ENCODE measurements at regions not wholly inside any gene's neighbourhood (a gene's known extent, or its start where the extent isn't known, plus 50 kb on each side); places are given as distances from the start of the nearest gene placed in this dataset.

DNA sequence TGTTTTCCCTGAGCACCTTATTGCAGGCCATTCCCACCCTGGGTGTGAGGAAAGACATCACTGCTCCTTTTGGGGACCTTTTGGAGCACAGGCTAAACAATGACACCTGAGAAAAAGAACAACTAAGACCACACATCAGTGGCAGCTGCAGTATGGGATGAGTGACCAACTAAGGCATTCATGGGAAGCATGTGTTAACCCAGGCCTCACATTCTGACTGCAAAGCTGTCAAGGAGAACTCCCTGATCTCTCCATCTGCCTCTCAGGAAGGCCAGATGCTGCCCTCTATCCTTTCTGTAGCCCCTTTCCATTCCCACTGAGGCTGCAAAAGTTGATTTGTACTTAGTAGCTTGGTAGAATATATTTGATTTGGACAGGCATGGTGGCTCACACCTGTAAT is 130.5 kb upstream of the FOXN2 start:
- no peak overlapping the region for H3K4me2 ChIP-seq
- no peak for TF ChIP-seq EZH2phosphoT487 (IDR thresholded peaks at IDR 0.05; ENCODE audit: low read depth, severe bottlenecking, unreplicated experiment)
- TF ChIP-seq EZH2 (IDR thresholded peaks at IDR 0.05; ENCODE audit: borderline replicate concordance) = no peak
- TF ChIP-seq, protein P1, sequence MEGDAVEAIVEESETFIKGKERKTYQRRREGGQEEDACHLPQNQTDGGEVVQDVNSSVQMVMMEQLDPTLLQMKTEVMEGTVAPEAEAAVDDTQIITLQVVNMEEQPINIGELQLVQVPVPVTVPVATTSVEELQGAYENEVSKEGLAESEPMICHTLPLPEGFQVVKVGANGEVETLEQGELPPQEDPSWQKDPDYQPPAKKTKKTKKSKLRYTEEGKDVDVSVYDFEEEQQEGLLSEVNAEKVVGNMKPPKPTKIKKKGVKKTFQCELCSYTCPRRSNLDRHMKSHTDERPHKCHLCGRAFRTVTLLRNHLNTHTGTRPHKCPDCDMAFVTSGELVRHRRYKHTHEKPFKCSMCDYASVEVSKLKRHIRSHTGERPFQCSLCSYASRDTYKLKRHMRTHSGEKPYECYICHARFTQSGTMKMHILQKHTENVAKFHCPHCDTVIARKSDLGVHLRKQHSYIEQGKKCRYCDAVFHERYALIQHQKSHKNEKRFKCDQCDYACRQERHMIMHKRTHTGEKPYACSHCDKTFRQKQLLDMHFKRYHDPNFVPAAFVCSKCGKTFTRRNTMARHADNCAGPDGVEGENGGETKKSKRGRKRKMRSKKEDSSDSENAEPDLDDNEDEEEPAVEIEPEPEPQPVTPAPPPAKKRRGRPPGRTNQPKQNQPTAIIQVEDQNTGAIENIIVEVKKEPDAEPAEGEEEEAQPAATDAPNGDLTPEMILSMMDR (IDR thresholded peaks at IDR 0.05; ENCODE audit: poor library complexity) = no peak
- no peak overlapping the region for H3K27ac ChIP-seq
- H3K36me3 ChIP-seq (replicated peaks; ENCODE audit: insufficient read depth, low read depth) = no peaks in the 10 kb centered on the region
- DNase-seq (ENCODE audit: low spot score) = no peak
- H3K4me3 ChIP-seq = no peak overlapping the region
- no peaks in the 10 kb centered on the region for H3K27me3 ChIP-seq
- H3K79me2 ChIP-seq = no peaks in the 10 kb centered on the region
- H2AFZ ChIP-seq = no peak overlapping the region
- no peaks in the 10 kb centered on the region for H3K9me3 ChIP-seq (ENCODE audit: low read depth)
- H4K20me1 ChIP-seq (ENCODE audit: insufficient read depth, poor library complexity, severe bottlenecking) = no peaks in the 10 kb centered on the region
- H3K9me2 ChIP-seq (replicated peaks; ENCODE audit: insufficient read depth) = no peaks in the 10 kb centered on the region
- H3K4me1 ChIP-seq (ENCODE audit: insufficient read depth) = no peaks in the 10 kb centered on the region

DNA sequence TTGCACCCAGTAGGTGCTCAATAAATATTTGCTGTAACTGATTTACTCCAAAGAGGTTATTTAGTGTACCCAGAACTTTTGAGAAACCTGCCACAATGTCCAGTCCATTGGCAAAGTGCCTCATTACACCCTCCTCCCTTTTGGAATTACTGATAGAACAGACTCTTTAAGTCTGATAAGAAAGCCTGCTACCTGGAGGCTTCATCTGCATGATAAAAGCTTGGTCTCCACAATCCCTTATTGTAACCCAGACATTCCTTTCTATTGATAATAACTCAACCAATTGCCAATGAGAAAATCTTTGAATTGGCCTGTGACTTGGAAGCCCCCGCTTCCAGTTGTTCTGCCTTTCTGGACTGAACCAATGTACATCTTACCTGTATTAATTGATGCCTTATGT is 127.0 kb upstream of the FOXN2 start:
- H3K79me2 ChIP-seq = no peaks in the 10 kb centered on the region
- no peaks in the 10 kb centered on the region for H3K36me3 ChIP-seq (replicated peaks; ENCODE audit: insufficient read depth, low read depth)
- H3K9me3 ChIP-seq (ENCODE audit: low read depth) = no peaks in the 10 kb centered on the region
- 88% methylated on average over 1 of the region's 1 CpG for WGBS (ENCODE audit: low lambda C conversion rate, missing lambda C conversion rate)
- H3K27me3 ChIP-seq = no peaks in the 10 kb centered on the region
- H3K4me3 ChIP-seq = no peak overlapping the region
- H3K4me1 ChIP-seq (ENCODE audit: insufficient read depth) = no peaks in the 10 kb centered on the region
- H3K9me2 ChIP-seq (replicated peaks; ENCODE audit: insufficient read depth) = no peaks in the 10 kb centered on the region
- H3K4me2 ChIP-seq = no peak overlapping the region
- H2AFZ ChIP-seq = no peak overlapping the region
- no peak for DNase-seq (ENCODE audit: low spot score)
- H4K20me1 ChIP-seq (ENCODE audit: insufficient read depth, poor library complexity, severe bottlenecking) = no peaks in the 10 kb centered on the region
- no peak overlapping the region for H3K27ac ChIP-seq
- TF ChIP-seq, protein P1 (IDR thresholded peaks at IDR 0.05; ENCODE audit: poor library complexity) = no peak
- TF ChIP-seq EZH2 (IDR thresholded peaks at IDR 0.05; ENCODE audit: borderline replicate concordance) = no peak
- no peak for TF ChIP-seq EZH2phosphoT487 (IDR thresholded peaks at IDR 0.05; ENCODE audit: low read depth, severe bottlenecking, unreplicated experiment)

DNA sequence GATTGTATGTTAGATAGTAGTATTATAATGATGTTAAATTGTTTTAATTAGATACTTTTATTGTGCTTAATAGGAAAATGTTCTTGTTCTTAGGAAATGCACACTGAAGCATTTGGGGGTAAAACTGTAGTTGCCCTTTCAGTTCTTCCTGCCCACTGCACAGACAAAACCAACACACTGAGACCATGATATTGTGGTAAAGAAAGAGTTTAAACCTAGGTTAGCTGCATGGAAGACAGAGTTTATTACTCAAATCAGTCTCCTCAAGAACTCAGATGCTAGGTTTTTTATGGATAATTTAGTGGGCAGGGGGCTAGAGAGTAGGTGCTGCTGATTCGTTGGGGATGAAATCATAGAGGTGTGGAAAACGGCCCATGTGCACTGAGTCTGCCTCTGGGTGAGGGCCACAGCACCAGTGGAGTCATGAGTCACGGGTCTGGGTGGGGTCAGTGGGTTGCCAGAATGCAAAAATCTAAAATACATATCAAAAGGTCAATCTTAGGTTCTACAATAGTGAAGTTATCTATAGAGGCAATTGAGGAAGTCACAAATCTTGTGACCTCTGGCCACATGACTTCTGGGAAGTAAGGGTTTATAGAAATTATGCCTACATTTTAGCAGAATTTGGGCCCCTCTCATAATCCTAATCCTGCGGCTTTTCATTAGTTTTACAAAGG is 124.8 kb upstream of the FOXN2 start:
- Histone ChIP-seq H4K20me1 (ENCODE audit: insufficient read depth, poor library complexity, severe bottlenecking) (no peaks in the 10 kb centered on the region), H3K9me3 (ENCODE audit: low read depth) (no peaks in the 10 kb centered on the region), H3K79me2 (no peaks in the 10 kb centered on the region), H3K27ac (no peak overlapping the region), H3K36me3 (replicated peaks; ENCODE audit: insufficient read depth, low read depth) (no peaks in the 10 kb centered on the region), H3K4me3 (no peak overlapping the region), H3K4me1 (ENCODE audit: insufficient read depth) (no peaks in the 10 kb centered on the region), H3K9me2 (replicated peaks; ENCODE audit: insufficient read depth) (no peaks in the 10 kb centered on the region), H3K4me2 (no peak overlapping the region), H3K27me3 (no peaks in the 10 kb centered on the region), H2AFZ (no peak overlapping the region)
- 92% methylated on average over 4 of the region's 4 CpGs for WGBS (ENCODE audit: low lambda C conversion rate, missing lambda C conversion rate)
- no peak for DNase-seq (ENCODE audit: low spot score)
- TF ChIP-seq, protein P1 (IDR thresholded peaks at IDR 0.05; ENCODE audit: poor library complexity) = no peak
- TF ChIP-seq EZH2phosphoT487 (IDR thresholded peaks at IDR 0.05; ENCODE audit: low read depth, severe bottlenecking, unreplicated experiment) (no peak), EZH2 (IDR thresholded peaks at IDR 0.05; ENCODE audit: borderline replicate concordance) (no peak)

All from hepatocyte (in vitro differentiated cells).